ENCODE measurements at regions not wholly inside any gene's neighbourhood (a gene's known extent, or its start where the extent isn't known, plus 50 kb on each side); places are given as distances from the start of the nearest gene placed in this dataset.
"Not testable (repeated sequence)": the region's sequence is repeated elsewhere in the genome, so short reads cannot be mapped to it uniquely, and the experiment has no call there.

- Histone ChIP-seq H3K36me3 (no peaks in the 10 kb centered on the region), H3K9me3 (peaks cover 0 to 6% (median 2%) of the 10 kb centered on the region in 4 donors), H3K4me3 (no peak overlapping the region), H3K27me3 (no peaks in the 10 kb centered on the region), H3K4me1 (no peaks in the 10 kb centered on the region), H3K27ac (replicated peaks in 1 of 4) (no peak overlapping the region)
- intact Hi-C loops (cut with DNase I), result no loop called here
- TF ChIP-seq POLR2A (IDR thresholded peaks at IDR 0.05; ENCODE audit: low read depth), result no peak
- TF ChIP-seq EP300 (IDR thresholded peaks at IDR 0.05), result no peak
- TF ChIP-seq, protein P1, sequence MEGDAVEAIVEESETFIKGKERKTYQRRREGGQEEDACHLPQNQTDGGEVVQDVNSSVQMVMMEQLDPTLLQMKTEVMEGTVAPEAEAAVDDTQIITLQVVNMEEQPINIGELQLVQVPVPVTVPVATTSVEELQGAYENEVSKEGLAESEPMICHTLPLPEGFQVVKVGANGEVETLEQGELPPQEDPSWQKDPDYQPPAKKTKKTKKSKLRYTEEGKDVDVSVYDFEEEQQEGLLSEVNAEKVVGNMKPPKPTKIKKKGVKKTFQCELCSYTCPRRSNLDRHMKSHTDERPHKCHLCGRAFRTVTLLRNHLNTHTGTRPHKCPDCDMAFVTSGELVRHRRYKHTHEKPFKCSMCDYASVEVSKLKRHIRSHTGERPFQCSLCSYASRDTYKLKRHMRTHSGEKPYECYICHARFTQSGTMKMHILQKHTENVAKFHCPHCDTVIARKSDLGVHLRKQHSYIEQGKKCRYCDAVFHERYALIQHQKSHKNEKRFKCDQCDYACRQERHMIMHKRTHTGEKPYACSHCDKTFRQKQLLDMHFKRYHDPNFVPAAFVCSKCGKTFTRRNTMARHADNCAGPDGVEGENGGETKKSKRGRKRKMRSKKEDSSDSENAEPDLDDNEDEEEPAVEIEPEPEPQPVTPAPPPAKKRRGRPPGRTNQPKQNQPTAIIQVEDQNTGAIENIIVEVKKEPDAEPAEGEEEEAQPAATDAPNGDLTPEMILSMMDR (IDR thresholded peaks at IDR 0.05), result no peak
- no peak for TF ChIP-seq POLR2AphosphoS5 (IDR thresholded peaks at IDR 0.05)
- WGBS, result 90% methylated on average over 1 of the region's 1 CpG
- DNase-seq (ENCODE audit: extremely low spot score), result no peak
These were observed 59.2 kb upstream of the IGSF10 start for GRCh38 chr3:151520105-151520504.

DNA sequence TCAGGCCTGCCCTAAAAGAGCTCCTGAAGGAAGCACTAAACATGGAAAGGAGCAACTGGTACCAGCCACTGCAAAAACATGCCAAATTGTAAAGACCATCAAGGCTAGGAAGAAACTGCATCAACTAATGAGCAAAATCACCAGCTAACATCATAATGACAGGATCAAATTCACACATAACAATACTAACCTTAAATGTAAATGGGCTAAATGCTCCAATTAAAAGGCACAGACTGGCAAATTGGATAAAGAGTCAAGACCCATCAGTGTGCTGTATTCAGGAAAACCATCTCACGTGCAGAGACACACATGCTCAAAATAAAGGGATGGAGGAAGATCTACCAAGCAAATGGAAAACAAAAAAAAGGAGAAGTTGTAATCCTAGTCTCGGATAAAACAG is 50.6 kb upstream of the IGSF10 start:
- H3K36me3 ChIP-seq; H3K27ac ChIP-seq (replicated peaks in 1 of 4); H3K9me3 ChIP-seq; DNase-seq (ENCODE audit: extremely low spot score); H3K27me3 ChIP-seq; intact Hi-C loops (cut with DNase I); H3K4me3 ChIP-seq; H3K4me1 ChIP-seq: not testable (repeated sequence)
- WGBS, result 94% methylated on average over 2 of the region's 2 CpGs

Small RNA genes lying in the stretch of these regions (small RNA-seq; reads per million reads assigned to genes)
- 0 reads per million in 3 donors for gene MIR5186
